IMR-90 (cell line): ENCODE measurements at regions not wholly inside any gene's neighbourhood (a gene's known extent, or its start where the extent isn't known, plus 50 kb on each side); places are given as distances from the start of the nearest gene placed in this dataset.

Experiments used
- ATAC-seq: fragments of 200-7000 bp; cut with Tn5 transposase; 2 replicates; pipeline ENCODE4 v1.9.1; 2020; ENCODE audit warnings: low read depth, mild to moderate bottlenecking, moderate library complexity
- BruUV-seq: library from RNA; stranded (reverse); fragments of 400-500 nt; replicated peaks from 2 replicates; lab custom pipeline; 2021; lab: Mats Ljungman, UMichigan
- CTCF ChIA-PET: fragments of 300-600 bp; formaldehyde crosslinking; extraction: SDS; loops from one replicate; lab custom pipeline; 2021; ENCODE audit warnings: antibody characterized with exemption; lab: Yijun Ruan, JAX
- POLR2A ChIA-PET: fragments of 300-600 bp; sonication (Branson Sonifier 250); formaldehyde crosslinking; loops from one replicate; lab custom pipeline; 2022; ENCODE audit warnings: antibody characterized with exemption; ENCODE audit not compliant: unreplicated experiment; lab: Charles Lee
- DNase-seq: peaks from one replicate; pipeline ENCODE4 v3.0.0; 2013
- H2AFZ ChIP-seq: replicated peaks from 2 replicates; pipeline ENCODE3; 2013; ENCODE audit warnings: low read length, mild to moderate bottlenecking; ENCODE audit not compliant: poor library complexity
- H2AK5ac ChIP-seq: 2 replicates; pipeline ENCODE4 v1.6.1; 2013; ENCODE audit warnings: low read depth, low read length, inconsistent platforms
- H2AK9ac ChIP-seq: replicated peaks from 2 replicates; pipeline ENCODE3; 2013; ENCODE audit warnings: mild to moderate bottlenecking, low read depth, low read length, moderate library complexity; ENCODE audit not compliant: poor library complexity
- H2BK120ac ChIP-seq: 2 replicates; pipeline ENCODE4 v1.6.1; 2013; ENCODE audit warnings: low read depth, low read length, inconsistent platforms
- H2BK15ac ChIP-seq: 3 replicates; pipeline ENCODE4 v1.6.1; 2013; ENCODE audit warnings: low read depth, low read length, inconsistent platforms
- H2BK20ac ChIP-seq: 2 replicates; pipeline ENCODE4 v1.6.1; 2013; ENCODE audit warnings: low read depth, mild to moderate bottlenecking, inconsistent platforms, low read length, moderate library complexity
- H2BK5ac ChIP-seq: 2 replicates; pipeline ENCODE4 v1.6.1; 2013; ENCODE audit warnings: mild to moderate bottlenecking, low read depth, low read length, inconsistent platforms; ENCODE audit not compliant: poor library complexity, severe bottlenecking
- H3K14ac ChIP-seq: replicated peaks from 2 replicates; pipeline ENCODE4 v1.6.1; 2013; ENCODE audit warnings: low read depth, low read length, inconsistent platforms
- H3K18ac ChIP-seq: 2 replicates; pipeline ENCODE4 v1.6.1; 2013; ENCODE audit warnings: low read depth, low read length, control low read depth
- H3K23ac ChIP-seq: 2 replicates; pipeline ENCODE4 v1.6.1; 2013; ENCODE audit warnings: low read depth, low read length, inconsistent platforms
- H3K27ac ChIP-seq: 2 replicates; pipeline ENCODE4 v1.5.1; 2013; ENCODE audit warnings: mild to moderate bottlenecking, control low read depth, low read length; ENCODE audit not compliant: insufficient read depth
- H3K27me3 ChIP-seq: 2 replicates; pipeline ENCODE4 v1.6.1; 2013; ENCODE audit warnings: low read length; ENCODE audit not compliant: control insufficient read depth, insufficient read depth
- H3K36me3 ChIP-seq: 2 replicates; pipeline ENCODE4 v1.6.1; 2013; ENCODE audit warnings: low read length, mixed read lengths; ENCODE audit not compliant: control insufficient read depth, insufficient read depth
- H3K4ac ChIP-seq: 2 replicates; pipeline ENCODE4 v1.6.1; 2013; ENCODE audit warnings: low read depth, low read length, inconsistent platforms
- H3K4me1 ChIP-seq: 2 replicates; pipeline ENCODE4 v1.6.1; 2013; ENCODE audit warnings: low read length, mixed read lengths; ENCODE audit not compliant: control insufficient read depth, insufficient read depth
- H3K4me2 ChIP-seq: 2 replicates; pipeline ENCODE4 v1.6.1; 2013; ENCODE audit warnings: low read depth, mild to moderate bottlenecking, control low read depth, low read length, moderate library complexity
- H3K4me3 ChIP-seq: 2 replicates; pipeline ENCODE4 v1.5.1; 2013; ENCODE audit warnings: low read depth, mild to moderate bottlenecking, control low read depth, low read length, moderate library complexity; ENCODE audit not compliant: insufficient read depth
- H3K56ac ChIP-seq: 2 replicates; pipeline ENCODE4 v1.6.1; 2013; ENCODE audit warnings: low read length, inconsistent platforms; ENCODE audit not compliant: insufficient read depth; ENCODE audit errors: extremely low read depth
- H3K79me1 ChIP-seq, 2 experiments: 2 replicates each; pipeline ENCODE4 v1.6.1; 2013; ENCODE audit warnings: low read length in 2 of 2, inconsistent platforms in 1 of 2, low read depth in 1 of 2
- H3K9ac ChIP-seq: 2 replicates; pipeline ENCODE4 v1.6.1; 2013; ENCODE audit warnings: low read depth, low read length, control low read depth
- H3K9me1 ChIP-seq: 2 replicates; pipeline ENCODE4 v1.6.1; 2013; ENCODE audit warnings: low read length, inconsistent platforms; ENCODE audit not compliant: insufficient read depth
- H3K9me3 ChIP-seq: 2 replicates; pipeline ENCODE4 v1.6.1; 2013; ENCODE audit warnings: low read length; ENCODE audit not compliant: control insufficient read depth, insufficient read depth
- H4K20me1 ChIP-seq: 2 replicates; pipeline ENCODE4 v1.6.1; 2013; ENCODE audit warnings: low read length, inconsistent platforms; ENCODE audit not compliant: insufficient read depth
- H4K5ac ChIP-seq: 2 replicates; pipeline ENCODE4 v1.6.1; 2013; ENCODE audit warnings: mild to moderate bottlenecking, low read depth, low read length, control low read depth
- H4K8ac ChIP-seq, 2 experiments: 2 replicates each; pipeline ENCODE4 v1.6.1; 2013; ENCODE audit warnings: low read depth in 2 of 2, low read length in 2 of 2, control low read depth in 1 of 2, inconsistent platforms in 1 of 2
- H4K91ac ChIP-seq: 2 replicates; pipeline ENCODE4 v1.6.1; 2013; ENCODE audit warnings: low read depth, low read length, inconsistent platforms; ENCODE audit not compliant: insufficient read depth
- BHLHE40 ChIP-seq: fragments of 150-350 bp; IDR thresholded peaks from 2 replicates; pipeline ENCODE4 v1.6.1; 2016; ENCODE audit warnings: mild to moderate bottlenecking, low read depth, low read length
- CEBPB ChIP-seq: IDR thresholded peaks from 2 replicates; pipeline ENCODE4 v1.6.1; 2012; ENCODE audit warnings: low read depth, low read length, improper control_type of control experiment
- CHD1 ChIP-seq: IDR thresholded peaks from 2 replicates; pipeline ENCODE4 v1.6.1; 2012; ENCODE audit warnings: low read depth, low read length, improper control_type of control experiment
- ELK1 ChIP-seq: fragments of 150-350 bp; IDR thresholded peaks from 2 replicates; pipeline ENCODE4 v1.6.1; 2016; ENCODE audit warnings: low read depth, mild to moderate bottlenecking, low read length, moderate library complexity, borderline replicate concordance
- MAFK ChIP-seq: IDR thresholded peaks from 2 replicates; pipeline ENCODE4 v1.6.1; 2012; ENCODE audit warnings: low read depth, low read length, improper control_type of control experiment
- MAZ ChIP-seq: IDR thresholded peaks from 2 replicates; pipeline ENCODE4 v1.6.1; 2012; ENCODE audit warnings: low read depth, mild to moderate bottlenecking, low read length, improper control_type of control experiment, moderate library complexity, borderline replicate concordance
- NFE2L2 ChIP-seq: fragments of 150-350 bp; IDR thresholded peaks from 2 replicates; pipeline ENCODE4 v1.6.1; 2016; ENCODE audit warnings: low read depth, mild to moderate bottlenecking, low read length
- POLR2A ChIP-seq: IDR thresholded peaks from 2 replicates; pipeline ENCODE4 v1.6.1; 2012; ENCODE audit warnings: mild to moderate bottlenecking, low read depth, low read length
- RAD21 ChIP-seq: IDR thresholded peaks from 2 replicates; pipeline ENCODE4 v1.6.1; 2012; ENCODE audit warnings: low read length, improper control_type of control experiment
- RCOR1 ChIP-seq: IDR thresholded peaks from 2 replicates; pipeline ENCODE4 v1.6.1; 2012; ENCODE audit warnings: mild to moderate bottlenecking, low read length, improper control_type of control experiment; ENCODE audit not compliant: insufficient replicate concordance
- RFX5 ChIP-seq: IDR thresholded peaks from 2 replicates; pipeline ENCODE4 v1.8.0; 2012; ENCODE audit warnings: low read depth, mild to moderate bottlenecking, low read length, moderate library complexity
- SMC3 ChIP-seq: fragments of 150-350 bp; IDR thresholded peaks from 2 replicates; pipeline ENCODE4 v1.6.1; 2016; ENCODE audit warnings: low read depth, mild to moderate bottlenecking, antibody characterized with exemption, low read length, moderate library complexity
- WGBS, 2 experiments: methylation state at CpG; one replicate each; pipeline versions ENCODE4 v1.1.5 to v1.1.7; 2013; ENCODE audit warnings: missing lambda C conversion rate in 2 of 2; ENCODE audit not compliant: insufficient read length in 1 of 2; ENCODE audit errors: extremely low coverage in 2 of 2; 5-methylcytosine and 5-hydroxymethylcytosine counted together
- dilution Hi-C: fragments of 300-500 bp; cut with HindIII; formaldehyde crosslinking; loops from one replicate; pipeline ENCODE4 v1.14.3; 2018; ENCODE audit warnings: low sequenced_read_pairs; ENCODE audit not compliant: unreplicated experiment
- in situ Hi-C: fragments of 300-500 bp; cut with MboI; formaldehyde crosslinking; loops from 3 replicates; pipeline ENCODE4 v1.14.3; 2019; ENCODE audit warnings: low sequenced_read_pairs, inconsistent platforms, mixed read lengths
- intact Hi-C: fragments of 100-400 bp; cut with micrococcal nuclease; formaldehyde crosslinking; loops from 2 replicates; pipeline ENCODE4 v1.10.0; 2022
- TF ChIP-seq, protein P1 (sequence below): conservative IDR thresholded peaks from 2 replicates; pipeline ENCODE4 v1.5.1; 2012; ENCODE audit warnings: mild to moderate bottlenecking, low read depth, low read length, improper control_type of control experiment
- TF ChIP-seq, protein P2 (sequence below): fragments of 150-350 bp; IDR thresholded peaks from 2 replicates; pipeline ENCODE4 v1.6.1; 2017; ENCODE audit warnings: mild to moderate bottlenecking, antibody characterized with exemption, low read length, low read depth

DNA sequence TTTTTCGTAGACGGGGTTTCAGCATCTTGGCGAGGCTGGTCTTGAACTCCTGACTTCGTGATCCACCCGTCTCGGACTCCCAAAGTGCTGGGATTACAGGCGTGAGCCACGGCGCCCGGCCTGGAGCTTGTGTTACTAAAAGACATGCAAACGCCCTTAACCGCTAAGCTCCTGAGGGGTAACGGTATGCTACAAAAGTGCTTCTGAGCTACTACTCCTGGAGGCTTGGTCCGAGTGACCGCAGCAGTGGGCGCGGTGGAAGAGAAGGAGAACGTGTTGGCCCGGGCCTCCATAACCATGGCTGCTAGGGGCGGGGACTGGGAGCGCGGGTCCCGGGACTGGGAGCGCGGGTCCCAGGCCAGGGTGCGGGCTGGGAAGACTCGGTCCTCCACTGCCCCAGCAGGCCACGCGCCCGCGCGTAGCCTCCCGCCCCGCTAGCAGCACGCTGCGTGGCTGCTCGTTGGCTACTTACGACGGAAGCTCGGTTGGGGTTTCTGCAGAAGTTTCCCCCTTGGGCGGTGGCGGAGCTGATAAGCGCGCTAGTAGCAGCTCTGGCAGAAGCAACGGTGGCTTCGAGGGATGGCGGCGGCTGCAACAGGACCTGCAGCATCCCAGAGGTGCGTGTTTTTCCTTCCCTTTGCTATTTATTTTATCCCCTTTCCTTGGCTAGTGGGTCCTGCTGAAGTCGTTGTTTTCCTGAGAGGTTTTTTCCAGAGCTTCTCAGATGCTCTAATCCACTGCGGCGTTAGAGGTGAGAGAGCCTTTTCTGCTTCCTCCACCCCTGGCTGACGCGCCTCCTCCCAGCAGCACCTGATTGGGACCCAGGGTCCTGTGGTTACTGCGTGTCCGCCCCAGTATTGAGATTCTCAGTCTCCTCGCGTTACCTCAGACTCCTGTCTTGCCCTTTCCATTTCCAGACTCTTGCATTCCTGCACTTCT, 69.2 kb upstream of the CCDC180 start:
- no peaks in the 10 kb centered on the region for H3K27me3 ChIP-seq
- H2BK5ac ChIP-seq = no peak overlapping the region
- H4K20me1 ChIP-seq = no peaks in the 10 kb centered on the region
- peak overlapping the region; percentile 51 for H3K9ac ChIP-seq
- peak overlapping the region; percentile 95 for H2AFZ ChIP-seq
- peak overlapping the region; percentile 63; the same call in 1 of the 2 replicates for H3K23ac ChIP-seq
- BruUV-seq = no TSS peak
- peak overlapping the region; percentile 85 to 91; a peak in 3 of 4 replicates for H4K8ac ChIP-seq
- H3K4me2 ChIP-seq = peak overlapping the region; percentile 95
- H3K79me1 ChIP-seq = no peaks in the 10 kb centered on the region
- no peaks in the 10 kb centered on the region for H3K9me1 ChIP-seq
- in situ Hi-C loops (no loop called here), intact Hi-C loops (no loop called here), dilution Hi-C loops (no loop called here)
- H3K9me3 ChIP-seq = no peaks in the 10 kb centered on the region
- DNase-seq (peak; percentile 67), ATAC-seq (peak; percentile 97)
- ChIA-PET CTCF (interaction anchor here (0.7 kb wide), 1 partner anchor 13 kb away, joined by 3 read pairs; no protein-coding TSS in a partner anchor), POLR2A (no interaction called here)
- H2BK120ac ChIP-seq = no peak overlapping the region
- peak overlapping the region; percentile 70 for H3K4ac ChIP-seq
- no peak overlapping the region for H2AK9ac ChIP-seq
- H4K91ac ChIP-seq = peak overlapping the region; percentile 63
- H3K27ac ChIP-seq = peak overlapping the region; percentile 3; the same call in 1 of the 2 replicates
- H3K14ac ChIP-seq = no peak overlapping the region
- H2BK20ac ChIP-seq = no peak overlapping the region
- H4K5ac ChIP-seq = peak overlapping the region; percentile 41
- no peaks in the 10 kb centered on the region for H3K4me1 ChIP-seq
- peak overlapping the region; percentile 55 for H3K4me3 ChIP-seq
- H2BK15ac ChIP-seq = no peak overlapping the region
- no peak overlapping the region for H3K18ac ChIP-seq
- WGBS, 2 experiments = 5% methylated on average over 26 of the region's 58 CpGs; no CpG with 5 or more reads in 1 of the 2 experiments
- no peak overlapping the region for H2AK5ac ChIP-seq
- no peaks in the 10 kb centered on the region for H3K36me3 ChIP-seq
- H3K56ac ChIP-seq = no peak overlapping the region
- TF ChIP-seq RFX5 (no peak), BHLHE40 (no peak), ELK1 (no peak), MAZ (no peak), NFE2L2 (no peak), POLR2A (no peak), MAFK (no peak), CEBPB (no peak), RCOR1 (no peak), RAD21 (no peak), CHD1 (no peak), SMC3 (no peak)
- TF ChIP-seq, protein P1, sequence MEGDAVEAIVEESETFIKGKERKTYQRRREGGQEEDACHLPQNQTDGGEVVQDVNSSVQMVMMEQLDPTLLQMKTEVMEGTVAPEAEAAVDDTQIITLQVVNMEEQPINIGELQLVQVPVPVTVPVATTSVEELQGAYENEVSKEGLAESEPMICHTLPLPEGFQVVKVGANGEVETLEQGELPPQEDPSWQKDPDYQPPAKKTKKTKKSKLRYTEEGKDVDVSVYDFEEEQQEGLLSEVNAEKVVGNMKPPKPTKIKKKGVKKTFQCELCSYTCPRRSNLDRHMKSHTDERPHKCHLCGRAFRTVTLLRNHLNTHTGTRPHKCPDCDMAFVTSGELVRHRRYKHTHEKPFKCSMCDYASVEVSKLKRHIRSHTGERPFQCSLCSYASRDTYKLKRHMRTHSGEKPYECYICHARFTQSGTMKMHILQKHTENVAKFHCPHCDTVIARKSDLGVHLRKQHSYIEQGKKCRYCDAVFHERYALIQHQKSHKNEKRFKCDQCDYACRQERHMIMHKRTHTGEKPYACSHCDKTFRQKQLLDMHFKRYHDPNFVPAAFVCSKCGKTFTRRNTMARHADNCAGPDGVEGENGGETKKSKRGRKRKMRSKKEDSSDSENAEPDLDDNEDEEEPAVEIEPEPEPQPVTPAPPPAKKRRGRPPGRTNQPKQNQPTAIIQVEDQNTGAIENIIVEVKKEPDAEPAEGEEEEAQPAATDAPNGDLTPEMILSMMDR = no peak
- TF ChIP-seq, protein P2, sequence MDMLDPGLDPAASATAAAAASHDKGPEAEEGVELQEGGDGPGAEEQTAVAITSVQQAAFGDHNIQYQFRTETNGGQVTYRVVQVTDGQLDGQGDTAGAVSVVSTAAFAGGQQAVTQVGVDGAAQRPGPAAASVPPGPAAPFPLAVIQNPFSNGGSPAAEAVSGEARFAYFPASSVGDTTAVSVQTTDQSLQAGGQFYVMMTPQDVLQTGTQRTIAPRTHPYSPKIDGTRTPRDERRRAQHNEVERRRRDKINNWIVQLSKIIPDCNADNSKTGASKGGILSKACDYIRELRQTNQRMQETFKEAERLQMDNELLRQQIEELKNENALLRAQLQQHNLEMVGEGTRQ = no peak
